Heart left ventricle (tissue), 16 donors: ENCODE measurements at regions not wholly inside any gene's neighbourhood (a gene's known extent, or its start where the extent isn't known, plus 50 kb on each side); places are given as distances from the start of the nearest gene placed in this dataset.
"Not testable (repeated sequence)": the region's sequence is repeated elsewhere in the genome, so short reads cannot be mapped to it uniquely, and the experiment has no call there.

Source experiments
- ATAC-seq, 4 donors: fragments of 200-7000 bp; cut with Tn5 transposase; one replicate each; pipeline ENCODE4 v1.9.1; 2020 to 2022; ENCODE audit warnings: moderate library complexity in 4 of 4, mild to moderate bottlenecking in 3 of 4, moderate number of reproducible peaks in 1 of 4
- DNase-seq, 5 donors: peaks; one replicate each; pipeline ENCODE4 v3.0.0-alpha.2; 2020
- H3K27ac ChIP-seq, 12 donors: fragments of 200-600 bp; sonication (generic) in 4 of 12; one replicate each; pipeline versions ENCODE4 v1.5.0 to v1.8.0; 2016 to 2022; ENCODE audit warnings: mild to moderate bottlenecking in 2 of 12
- H3K27me3 ChIP-seq, 9 donors: fragments of 200-600 bp; sonication (generic) in 2 of 9; one replicate each; pipeline versions ENCODE4 v1.5.1 to v1.8.0; 2016 to 2022; ENCODE audit warnings: mild to moderate bottlenecking in 3 of 9
- H3K36me3 ChIP-seq, 9 donors: fragments of 200-600 bp; sonication (generic) in 2 of 9; one replicate each; pipeline versions ENCODE4 v1.5.0 to v1.8.0; 2018 to 2022; ENCODE audit warnings: mild to moderate bottlenecking in 2 of 9
- H3K4me1 ChIP-seq, 12 donors: fragments of 200-600 bp; sonication (generic) in 4 of 12; one replicate each; pipeline versions ENCODE4 v1.5.0 to v1.8.0; 2016 to 2022; ENCODE audit warnings: mild to moderate bottlenecking in 3 of 12
- H3K4me3 ChIP-seq, 12 donors: fragments of 200-600 bp; sonication (generic) in 4 of 12; one replicate each; pipeline versions ENCODE4 v1.5.0 to v1.8.0; 2017 to 2022; ENCODE audit warnings: mild to moderate bottlenecking in 9 of 12, moderate library complexity in 4 of 12
- H3K9me3 ChIP-seq, 12 donors: fragments of 200-600 bp; sonication (generic) in 4 of 12; one replicate each; pipeline versions ENCODE4 v1.5.0 to v1.8.0; 2016 to 2022; ENCODE audit warnings: mild to moderate bottlenecking in 1 of 12
- POLR2A ChIP-seq, 2 donors: fragments of 450-650 bp; IDR thresholded peaks; one replicate each; pipeline ENCODE4 v1.6.1; 2017; ENCODE audit warnings: antibody characterized with exemption in 2 of 2, mild to moderate bottlenecking in 2 of 2, moderate library complexity in 2 of 2
- WGBS, 4 donors: extraction: QIAGEN DNeasy Blood & Tissue Kit in 2 of 4; methylation state at CpG; one replicate each; pipeline versions ENCODE4 v1.1.5 to v1.1.7; 2013 to 2018; 5-methylcytosine and 5-hydroxymethylcytosine counted together
- intact Hi-C, 10 donors: fragments of 100-400 bp; cut with DNase I; formaldehyde crosslinking; loops; one replicate each; pipeline versions ENCODE4 v1.11.1 to v1.14.2; 2022
- TF ChIP-seq, protein P1 (sequence below), 12 donors: fragments of 200-600 bp; sonication (generic) in 4 of 12; IDR thresholded peaks; one replicate each; pipeline versions ENCODE4 v1.5.0 to v1.8.0; 2018 to 2022; ENCODE audit warnings: antibody characterized with exemption in 12 of 12, mild to moderate bottlenecking in 5 of 12
- donor health status: ischemic (EF 13 %, LVEDD 7.1; RV severe dilation, severe dysfunction).
- donor health status: healthy with polysubstance abuse.
- donor health status: DM: no; HTN: yes; CAD: no.
- donor health status: DM: no; HTN: no; CAD: no.
- donor health status: ischemic (EF 25% LVEDD 6.9; RV normal size, moderate dysfunction).
- donor health status: ischemic (EF 25% LVEDD 5.7; RV mildly dilated, moderate dysfunction).
- donor health status: healthy.
- donor health status: DM: yes; HTN: yes; CAD: no.
- donor health status: ischemic (EF 35%, LVEDD 5.7; RV mildly dilated, moderate dysfunction).
- donor health status: nonischemic (EF 11% LVEDD 7.7; RV severe dilation, severe dysfunction).
- donor health status: DM: yes; HTN: yes; CAD: no.
- donor health status: PGD.
- donor health status: ischemic (EF 29% LVEDD 5.4; RV normal size, mild dysfunction).
- donor health status: nonischemic (EF 23%, LVEDD 6.1; RV moderate dilation, normal function).

DNA sequence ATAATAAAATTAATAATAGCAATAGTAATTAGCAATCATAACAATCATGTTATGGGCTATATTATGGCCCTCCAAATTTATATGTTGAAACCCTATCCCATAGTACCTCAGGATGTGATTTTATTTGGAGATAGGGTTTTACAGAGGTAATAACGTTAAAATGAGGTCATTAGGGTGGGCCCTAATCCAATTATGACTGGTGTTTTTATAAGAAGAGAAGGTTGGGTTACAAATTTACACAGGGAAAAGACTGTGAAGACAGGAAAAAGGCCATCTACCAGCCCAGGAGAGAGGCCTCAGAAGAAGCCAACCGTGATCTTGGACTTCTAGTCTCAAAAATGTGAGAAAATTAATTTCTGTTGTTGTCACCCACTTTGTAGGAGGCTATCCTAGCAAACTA, 353.1 kb downstream of the CHL1 start:
- H3K36me3 ChIP-seq: no peaks in the 10 kb centered on the region
- ATAC-seq (no peak), DNase-seq (no peak)
- 60 to 76% (median 61%) methylated on average over 2 of the region's 2 CpGs for WGBS, 4 donors
- H3K4me3 ChIP-seq: no peak overlapping the region
- H3K4me1 ChIP-seq: no peaks in the 10 kb centered on the region
- TF ChIP-seq, protein P1, sequence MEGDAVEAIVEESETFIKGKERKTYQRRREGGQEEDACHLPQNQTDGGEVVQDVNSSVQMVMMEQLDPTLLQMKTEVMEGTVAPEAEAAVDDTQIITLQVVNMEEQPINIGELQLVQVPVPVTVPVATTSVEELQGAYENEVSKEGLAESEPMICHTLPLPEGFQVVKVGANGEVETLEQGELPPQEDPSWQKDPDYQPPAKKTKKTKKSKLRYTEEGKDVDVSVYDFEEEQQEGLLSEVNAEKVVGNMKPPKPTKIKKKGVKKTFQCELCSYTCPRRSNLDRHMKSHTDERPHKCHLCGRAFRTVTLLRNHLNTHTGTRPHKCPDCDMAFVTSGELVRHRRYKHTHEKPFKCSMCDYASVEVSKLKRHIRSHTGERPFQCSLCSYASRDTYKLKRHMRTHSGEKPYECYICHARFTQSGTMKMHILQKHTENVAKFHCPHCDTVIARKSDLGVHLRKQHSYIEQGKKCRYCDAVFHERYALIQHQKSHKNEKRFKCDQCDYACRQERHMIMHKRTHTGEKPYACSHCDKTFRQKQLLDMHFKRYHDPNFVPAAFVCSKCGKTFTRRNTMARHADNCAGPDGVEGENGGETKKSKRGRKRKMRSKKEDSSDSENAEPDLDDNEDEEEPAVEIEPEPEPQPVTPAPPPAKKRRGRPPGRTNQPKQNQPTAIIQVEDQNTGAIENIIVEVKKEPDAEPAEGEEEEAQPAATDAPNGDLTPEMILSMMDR (IDR thresholded peaks at IDR 0.05): no peak
- no peak for TF ChIP-seq POLR2A (IDR thresholded peaks at IDR 0.05)
- H3K9me3 ChIP-seq: no peaks in the 10 kb centered on the region
- intact Hi-C loops: no loop called here
- H3K27ac ChIP-seq: no peak overlapping the region
- H3K27me3 ChIP-seq: no peaks in the 10 kb centered on the region

DNA sequence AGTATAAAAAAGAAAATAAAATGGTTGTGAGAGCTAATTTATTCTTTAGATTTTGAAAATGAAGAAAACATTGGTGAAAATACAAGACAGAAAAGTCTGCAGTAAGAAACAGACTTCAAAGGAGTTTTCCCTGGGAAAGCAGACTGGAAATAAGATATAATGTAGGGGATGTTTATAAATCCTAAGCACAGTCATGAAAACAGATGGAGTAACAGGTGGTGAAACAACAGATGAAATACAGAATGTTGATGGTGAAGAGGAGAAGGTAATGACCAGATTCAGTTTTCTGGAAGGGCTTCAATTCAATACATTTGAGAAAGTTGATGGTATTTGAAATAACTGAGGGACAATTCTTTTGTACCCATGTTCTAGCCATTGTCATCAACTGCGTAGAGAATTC, 353.9 kb downstream of the CHL1 start:
- no peaks in the 10 kb centered on the region for H3K4me1 ChIP-seq
- ATAC-seq (no peak), DNase-seq (no peak)
- intact Hi-C loops: no loop called here
- H3K27ac ChIP-seq: no peak overlapping the region
- H3K4me3 ChIP-seq: no peak overlapping the region
- TF ChIP-seq POLR2A (IDR thresholded peaks at IDR 0.05): no peak
- TF ChIP-seq, protein P1 (IDR thresholded peaks at IDR 0.05): no peak
- 84 to 97% (median 89%) methylated on average over 1 of the region's 1 CpG for WGBS, 4 donors
- no peaks in the 10 kb centered on the region for H3K9me3 ChIP-seq
- H3K36me3 ChIP-seq: no peaks in the 10 kb centered on the region
- no peaks in the 10 kb centered on the region for H3K27me3 ChIP-seq

DNA sequence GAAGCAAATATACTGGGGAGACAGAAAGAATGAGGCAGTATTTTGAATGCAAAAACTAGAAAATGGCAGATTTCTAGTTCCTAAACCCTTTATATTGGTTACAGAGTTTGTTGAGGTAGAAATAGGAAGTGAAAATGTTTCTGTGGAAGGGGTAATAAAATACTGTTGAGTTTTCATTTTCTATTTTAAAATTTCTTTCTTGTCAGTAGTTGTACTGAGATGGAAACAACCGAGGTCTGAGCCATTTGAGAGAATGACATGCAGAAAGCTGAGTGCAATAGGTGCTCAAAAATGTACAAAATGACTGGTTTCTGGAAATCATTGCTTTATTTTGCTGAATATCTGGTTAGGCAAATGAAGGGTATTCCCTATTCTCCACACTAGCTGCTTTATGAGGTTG, 361.4 kb downstream of the CHL1 start:
- no peak for DNase-seq

DNA sequence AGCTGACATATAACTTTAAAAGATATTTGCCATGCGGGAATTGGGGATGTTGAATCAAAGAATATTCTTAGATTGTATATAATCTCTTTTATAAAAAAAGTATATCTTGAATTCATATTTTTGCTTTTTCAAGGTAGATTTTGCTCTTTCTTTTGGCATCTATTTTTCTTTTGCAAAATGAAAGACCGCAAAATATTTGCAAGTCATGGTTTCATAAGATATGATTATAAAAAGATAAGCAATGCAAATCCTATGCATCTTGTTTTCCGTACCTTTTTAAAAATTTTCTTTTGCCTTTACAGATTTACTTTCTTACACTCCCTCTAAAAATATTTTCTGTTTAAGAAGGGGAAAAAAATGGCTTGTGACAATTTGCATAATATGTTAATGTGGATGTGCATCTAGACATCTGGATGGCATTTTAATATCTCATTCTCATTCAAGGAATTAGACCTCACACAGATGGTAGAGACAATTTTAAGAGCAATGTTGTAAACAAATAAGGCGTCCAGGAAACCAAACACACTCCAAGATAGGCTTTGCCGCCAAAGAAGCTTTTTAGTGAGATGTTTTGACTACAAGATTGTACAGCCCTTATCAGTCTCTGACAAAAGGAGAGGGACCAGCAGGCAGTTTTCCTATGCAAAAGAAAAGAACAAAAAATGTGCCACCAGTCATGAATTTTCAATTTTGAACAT, 371.1 kb downstream of the CHL1 start:
- H3K4me3 ChIP-seq: no peak overlapping the region
- H3K36me3 ChIP-seq: no peaks in the 10 kb centered on the region
- WGBS, 4 donors: 63 to 71% (median 66%) methylated on average over 5 of the region's 5 CpGs
- no peak for TF ChIP-seq POLR2A (IDR thresholded peaks at IDR 0.05)
- TF ChIP-seq, protein P1 (IDR thresholded peaks at IDR 0.05): no peak
- H3K9me3 ChIP-seq: peaks cover 0 to 5% (median 0%) of the 10 kb centered on the region in 12 donors
- DNase-seq (no peak), ATAC-seq (no peak)
- H3K4me1 ChIP-seq: no peaks in the 10 kb centered on the region
- H3K27ac ChIP-seq: no peak overlapping the region
- H3K27me3 ChIP-seq: no peaks in the 10 kb centered on the region
- intact Hi-C loops: no loop called here

More for the DNA sequence above, 361.4 kb downstream of the CHL1 start:
- Histone ChIP-seq H3K27ac (no peak overlapping the region), H3K36me3 (no peaks in the 10 kb centered on the region), H3K9me3 (no peaks in the 10 kb centered on the region), H3K4me3 (no peak overlapping the region), H3K4me1 (no peaks in the 10 kb centered on the region), H3K27me3 (no peaks in the 10 kb centered on the region)
- WGBS, 4 donors: 29 to 53% (median 48%) methylated on average over 1 of the region's 1 CpG
- no peak for ATAC-seq
- intact Hi-C loops: no loop called here
- TF ChIP-seq, protein P1 (IDR thresholded peaks at IDR 0.05): no peak
- TF ChIP-seq POLR2A (IDR thresholded peaks at IDR 0.05): no peak

DNA sequence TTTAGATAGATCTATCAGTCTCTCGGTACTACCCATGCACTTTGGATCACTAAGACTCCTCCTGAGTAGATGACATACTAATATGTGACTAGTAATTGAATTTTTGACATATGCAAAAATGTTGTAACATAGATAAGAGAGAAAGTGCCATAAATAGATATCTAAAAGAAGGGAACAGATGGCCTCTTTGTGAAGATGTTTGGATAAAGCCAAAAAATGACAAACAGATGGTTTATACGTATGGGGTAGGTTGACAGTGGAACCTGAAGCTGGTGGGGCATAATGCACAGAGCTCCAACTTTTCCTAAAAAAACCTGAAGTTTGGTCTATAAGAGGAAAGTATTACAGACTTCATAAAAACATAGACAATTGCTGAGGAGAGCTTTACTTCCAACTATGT, 383.0 kb downstream of the CHL1 start:
- H3K9me3 ChIP-seq, H3K4me1 ChIP-seq, H3K36me3 ChIP-seq, H3K27ac ChIP-seq, H3K4me3 ChIP-seq, intact Hi-C loops, ATAC-seq, DNase-seq, H3K27me3 ChIP-seq: not testable (repeated sequence)
- WGBS, 4 donors: 47 to 63% (median 61%) methylated on average over 2 of the region's 2 CpGs

DNA sequence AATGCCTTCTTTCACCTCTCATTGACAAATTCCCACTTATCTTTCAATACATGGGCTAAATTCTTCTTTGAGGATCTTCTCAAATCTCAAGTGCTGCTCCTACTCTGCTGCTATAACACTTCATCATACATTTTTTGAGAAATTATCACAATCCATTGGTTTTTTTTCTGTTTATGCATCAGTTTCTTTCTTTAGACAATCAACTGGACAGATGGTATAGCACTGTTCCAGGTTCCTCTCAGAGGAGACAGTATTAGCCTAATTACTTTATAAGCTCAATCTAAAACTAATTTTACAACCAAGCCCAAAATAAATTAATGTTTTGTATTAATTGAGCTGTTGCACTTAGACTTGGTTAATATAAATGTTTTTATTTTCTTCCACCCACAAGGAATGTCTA, 392.5 kb downstream of the CHL1 start:
- H3K4me1 ChIP-seq, H3K9me3 ChIP-seq, H3K4me3 ChIP-seq, DNase-seq, H3K36me3 ChIP-seq, ATAC-seq, intact Hi-C loops, H3K27me3 ChIP-seq, H3K27ac ChIP-seq: not testable (repeated sequence)

DNA sequence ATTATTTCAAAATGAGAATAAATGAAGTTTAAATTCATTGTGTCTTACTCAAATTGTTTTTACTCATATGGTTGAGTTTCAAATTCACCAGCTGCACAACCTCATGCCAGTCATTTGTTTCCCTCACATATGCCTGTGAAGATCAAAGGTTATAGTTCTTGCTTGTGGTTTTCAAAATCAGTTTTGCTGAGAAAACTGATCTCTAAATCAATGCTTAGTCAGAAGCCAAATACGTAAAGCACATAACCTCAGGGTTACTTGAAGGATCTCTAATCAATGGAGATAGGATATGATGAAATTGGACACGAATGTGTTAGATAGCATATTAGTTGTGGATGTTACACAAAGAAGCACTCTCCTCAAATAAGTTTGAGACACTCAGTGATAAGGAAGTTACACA, 400.7 kb downstream of the CHL1 start:
- ATAC-seq, intact Hi-C loops: not testable (repeated sequence)
- 43 to 51% (median 45%) methylated on average over 2 of the region's 2 CpGs for WGBS, 4 donors

More for the DNA sequence above, 400.7 kb downstream of the CHL1 start:
- H3K4me1 ChIP-seq, DNase-seq, H3K9me3 ChIP-seq, H3K27me3 ChIP-seq, H3K36me3 ChIP-seq, H3K4me3 ChIP-seq, H3K27ac ChIP-seq: not testable (repeated sequence)
